ENCODE measurements at regions not wholly inside any gene's neighbourhood (a gene's known extent, or its start where the extent isn't known, plus 50 kb on each side); places are given as distances from the start of the nearest gene placed in this dataset.
"Not testable (repeated sequence)": the region's sequence is repeated elsewhere in the genome, so short reads cannot be mapped to it uniquely, and the experiment has no call there.

GRCh38 chr11:29243616-29244015, 773.2 kb downstream of the KCNA4 start:
- H3K4me1 ChIP-seq = no peaks in the 10 kb centered on the region
- H3K27me3 ChIP-seq = no peaks in the 10 kb centered on the region; the same call in 1 of the 2 replicates
- H3K9me3 ChIP-seq (replicated peaks) = no peaks in the 10 kb centered on the region
- H3K4me3 ChIP-seq = no peak overlapping the region
- DNase-seq = no peak
- no peak overlapping the region for H3K27ac ChIP-seq
- H3K36me3 ChIP-seq = no peaks in the 10 kb centered on the region

- H3K4me3 ChIP-seq = no peak overlapping the region
- H3K27ac ChIP-seq = no peak overlapping the region
- DNase-seq = peak in 1 of 2 experiments; percentile 10
Observed at GRCh38 chr11:29231991-29232390, 784.8 kb downstream of the KCNA4 start.

GRCh38 chr11:29231586-29231985, 785.2 kb downstream of the KCNA4 start:
- no peaks in the 10 kb centered on the region for H3K27me3 ChIP-seq
- H3K36me3 ChIP-seq = no peaks in the 10 kb centered on the region
- H3K4me3 ChIP-seq = no peak overlapping the region
- H3K4me1 ChIP-seq = no peaks in the 10 kb centered on the region
- H3K9me3 ChIP-seq (replicated peaks) = no peaks in the 10 kb centered on the region
- no peak for DNase-seq
- no peak overlapping the region for H3K27ac ChIP-seq

More at GRCh38 chr11:29231991-29232390, 784.8 kb downstream of the KCNA4 start:
- no peaks in the 10 kb centered on the region for H3K4me1 ChIP-seq
- no peaks in the 10 kb centered on the region for H3K27me3 ChIP-seq
- no peaks in the 10 kb centered on the region for H3K36me3 ChIP-seq
- H3K9me3 ChIP-seq (replicated peaks) = no peaks in the 10 kb centered on the region

GRCh38 chr11:29227811-29228210, 789.0 kb downstream of the KCNA4 start:
- H3K4me3 ChIP-seq = 0 out of 2 replicates have a peak overlapping the region, but pooled peaks have one; percentile 4
- H3K27me3 ChIP-seq = no peaks in the 10 kb centered on the region
- no peaks in the 10 kb centered on the region for H3K4me1 ChIP-seq
- DNase-seq = peak; percentile 6 to 25
- H3K27ac ChIP-seq = no peak overlapping the region
- no peaks in the 10 kb centered on the region for H3K9me3 ChIP-seq (replicated peaks)
- H3K36me3 ChIP-seq = no peaks in the 10 kb centered on the region

GRCh38 chr11:29224739-29225384, 792.0 kb downstream of the KCNA4 start:
- DNase-seq = peak in 1 of 2 experiments; percentile 5

GRCh38 chr11:29219531-29219930, 797.3 kb downstream of the KCNA4 start:
- DNase-seq; H3K27ac ChIP-seq; H3K27me3 ChIP-seq; H3K4me1 ChIP-seq; H3K9me3 ChIP-seq (replicated peaks); H3K36me3 ChIP-seq; H3K4me3 ChIP-seq: not testable (repeated sequence)

More at GRCh38 chr11:29224739-29225384, 792.0 kb downstream of the KCNA4 start:
- Histone ChIP-seq H3K4me3 (no peak overlapping the region), H3K4me1 (no peaks in the 10 kb centered on the region), H3K27ac (no peak overlapping the region), H3K36me3 (no peaks in the 10 kb centered on the region), H3K27me3 (no peaks in the 10 kb centered on the region), H3K9me3 (replicated peaks) (no peaks in the 10 kb centered on the region)

GRCh38 chr11:29217901-29218300, 798.9 kb downstream of the KCNA4 start:
- H3K4me1 ChIP-seq = no peaks in the 10 kb centered on the region
- H3K36me3 ChIP-seq = no peaks in the 10 kb centered on the region
- no peak overlapping the region for H3K4me3 ChIP-seq
- no peak for DNase-seq
- H3K27ac ChIP-seq = no peak overlapping the region
- H3K9me3 ChIP-seq (replicated peaks) = no peaks in the 10 kb centered on the region
- no peaks in the 10 kb centered on the region for H3K27me3 ChIP-seq

GRCh38 chr11:29214833-29215232, 802.0 kb downstream of the KCNA4 start:
- no peak overlapping the region for H3K27ac ChIP-seq
- H3K27me3 ChIP-seq = no peaks in the 10 kb centered on the region
- H3K4me1 ChIP-seq = no peaks in the 10 kb centered on the region; the same call in 1 of the 2 replicates
- no peak for DNase-seq
- no peak overlapping the region for H3K4me3 ChIP-seq
- H3K36me3 ChIP-seq = no peaks in the 10 kb centered on the region
- no peaks in the 10 kb centered on the region for H3K9me3 ChIP-seq (replicated peaks)

- H3K27me3 ChIP-seq = no peaks in the 10 kb centered on the region
- no peaks in the 10 kb centered on the region for H3K9me3 ChIP-seq (replicated peaks)
- H3K4me3 ChIP-seq = no peak overlapping the region
- H3K36me3 ChIP-seq = no peaks in the 10 kb centered on the region
- no peak for DNase-seq
- H3K4me1 ChIP-seq = no peaks in the 10 kb centered on the region; the same call in 1 of the 2 replicates
- no peak overlapping the region for H3K27ac ChIP-seq
Observed at GRCh38 chr11:29211202-29211601, 805.6 kb downstream of the KCNA4 start.

- no peak overlapping the region for H3K4me3 ChIP-seq
- H3K27ac ChIP-seq = no peak overlapping the region
- H3K27me3 ChIP-seq = no peaks in the 10 kb centered on the region
- H3K4me1 ChIP-seq = no peaks in the 10 kb centered on the region; the same call in 1 of the 2 replicates
- H3K9me3 ChIP-seq (replicated peaks) = no peaks in the 10 kb centered on the region
- H3K36me3 ChIP-seq = no peaks in the 10 kb centered on the region
- no peak for DNase-seq
Observed at GRCh38 chr11:29210426-29210825, 806.4 kb downstream of the KCNA4 start.

GRCh38 chr11:29208117-29208516, 808.7 kb downstream of the KCNA4 start:
- Histone ChIP-seq H3K9me3 (replicated peaks) (no peaks in the 10 kb centered on the region), H3K27me3 (no peaks in the 10 kb centered on the region), H3K36me3 (no peaks in the 10 kb centered on the region), H3K27ac (no peak overlapping the region), H3K4me3 (no peak overlapping the region), H3K4me1 (no peaks in the 10 kb centered on the region; the same call in 1 of the 2 replicates)
- DNase-seq = no peak

- Histone ChIP-seq H3K4me1 (no peaks in the 10 kb centered on the region), H3K27ac (no peak overlapping the region), H3K27me3 (no peaks in the 10 kb centered on the region), H3K36me3 (no peaks in the 10 kb centered on the region), H3K4me3 (no peak overlapping the region), H3K9me3 (replicated peaks) (no peaks in the 10 kb centered on the region)
- DNase-seq = no peak
Observed at GRCh38 chr11:29200791-29201562, 815.9 kb downstream of the KCNA4 start.

GRCh38 chr11:29190313-29190712, 826.5 kb downstream of the KCNA4 start:
- Histone ChIP-seq H3K4me3 (no peak overlapping the region), H3K4me1 (no peaks in the 10 kb centered on the region), H3K27ac (no peak overlapping the region), H3K27me3 (no peaks in the 10 kb centered on the region), H3K9me3 (replicated peaks) (no peaks in the 10 kb centered on the region), H3K36me3 (no peaks in the 10 kb centered on the region)
- DNase-seq = no peak

GRCh38 chr11:29187215-29187614, 829.6 kb downstream of the KCNA4 start:
- Histone ChIP-seq H3K4me3 (no peak overlapping the region), H3K27me3 (no peaks in the 10 kb centered on the region), H3K27ac (no peak overlapping the region), H3K9me3 (replicated peaks) (no peaks in the 10 kb centered on the region), H3K36me3 (no peaks in the 10 kb centered on the region), H3K4me1 (no peaks in the 10 kb centered on the region)
- DNase-seq = no peak
